NOMO-1 (cell line): ENCODE measurements at regions not wholly inside any gene's neighbourhood (a gene's known extent, or its start where the extent isn't known, plus 50 kb on each side); places are given as distances from the start of the nearest gene placed in this dataset.

Source experiments
- DNase-seq, 2 experiments: peaks; one replicate each; lab custom pipeline; 2025; ENCODE audit not compliant: unreplicated experiment in 2 of 2; lab: John Stamatoyannopoulos, UW

GRCh38 chr3:13963137-13963886, 83.4 kb upstream of the WNT7A start:
- no peak for DNase-seq

- DNase-seq: no peak
These were observed 75.0 kb upstream of the WNT7A start for GRCh38 chr3:13954741-13955483.

GRCh38 chr3:13954266-13954665, 74.4 kb upstream of the WNT7A start:
- DNase-seq: no peak

- no peak for DNase-seq
These were observed 71.3 kb upstream of the WNT7A start for GRCh38 chr3:13951184-13951583.

- no peak for DNase-seq
These were observed 70.2 kb upstream of the WNT7A start for GRCh38 chr3:13950042-13950441.

GRCh38 chr3:13947912-13948311, 68.0 kb upstream of the WNT7A start:
- no peak for DNase-seq

GRCh38 chr3:13939206-13939605, 59.3 kb upstream of the WNT7A start:
- DNase-seq: no peak

GRCh38 chr3:13937131-13937530, 57.3 kb upstream of the WNT7A start:
- DNase-seq: no peak

GRCh38 chr3:13935494-13936094, 55.7 kb upstream of the WNT7A start:
- DNase-seq: no peak

GRCh38 chr3:13934813-13935212, 54.9 kb upstream of the WNT7A start:
- DNase-seq: no peak

- no peak for DNase-seq
These were observed 54.4 kb upstream of the WNT7A start for GRCh38 chr3:13934315-13934714.

- DNase-seq: no peak
These were observed 52.9 kb upstream of the WNT7A start for GRCh38 chr3:13932578-13933295.

- no peak for DNase-seq
These were observed 51.3 kb upstream of the WNT7A start for GRCh38 chr3:13931172-13931571.
